Testis (tissue), 2 donors: ENCODE measurements at regions not wholly inside any gene's neighbourhood (a gene's known extent, or its start where the extent isn't known, plus 50 kb on each side); places are given as distances from the start of the nearest gene placed in this dataset.

Experiments used
- CTCF ChIP-seq, 3 experiments: fragments of 450-650 bp in 2 of 3; fragments of 200-600 bp in 1 of 3; sonication (generic) in 1 of 3; IDR thresholded peaks; one replicate each; pipeline ENCODE4 v1.5.1; 2016 to 2019; ENCODE audit warnings: antibody characterized with exemption in 3 of 3, mild to moderate bottlenecking in 2 of 3, moderate library complexity in 1 of 3
- POLR2A ChIP-seq: fragments of 450-650 bp; IDR thresholded peaks from one replicate; pipeline ENCODE4 v1.6.1; 2017; ENCODE audit warnings: antibody characterized with exemption, mild to moderate bottlenecking, moderate library complexity

- no peak for TF ChIP-seq CTCF (IDR thresholded peaks at IDR 0.05)
- TF ChIP-seq POLR2A, result no peak
Observed at GRCh38 chr2:198383392-198383791, 579.0 kb downstream of the PLCL1 start.
